Uterus (tissue), 2 donors: ENCODE measurements at regions not wholly inside any gene's neighbourhood (a gene's known extent, or its start where the extent isn't known, plus 50 kb on each side); places are given as distances from the start of the nearest gene placed in this dataset.

Experiments used
- POLR2A ChIP-seq, 2 donors: fragments of 450-650 bp; IDR thresholded peaks; one replicate each; pipeline ENCODE4 v1.6.1; 2016; ENCODE audit warnings: antibody characterized with exemption in 2 of 2, mild to moderate bottlenecking in 1 of 2, moderate library complexity in 1 of 2
- TF ChIP-seq, protein P1 (sequence below), 4 experiments: fragments of 200-600 bp in 2 of 4; fragments of 450-650 bp in 2 of 4; sonication (generic) in 2 of 4; IDR thresholded peaks; one replicate each; pipeline ENCODE4 v1.5.1; 2016 to 2019; ENCODE audit warnings: antibody characterized with exemption in 4 of 4, mild to moderate bottlenecking in 2 of 4, moderate library complexity in 1 of 4

DNA sequence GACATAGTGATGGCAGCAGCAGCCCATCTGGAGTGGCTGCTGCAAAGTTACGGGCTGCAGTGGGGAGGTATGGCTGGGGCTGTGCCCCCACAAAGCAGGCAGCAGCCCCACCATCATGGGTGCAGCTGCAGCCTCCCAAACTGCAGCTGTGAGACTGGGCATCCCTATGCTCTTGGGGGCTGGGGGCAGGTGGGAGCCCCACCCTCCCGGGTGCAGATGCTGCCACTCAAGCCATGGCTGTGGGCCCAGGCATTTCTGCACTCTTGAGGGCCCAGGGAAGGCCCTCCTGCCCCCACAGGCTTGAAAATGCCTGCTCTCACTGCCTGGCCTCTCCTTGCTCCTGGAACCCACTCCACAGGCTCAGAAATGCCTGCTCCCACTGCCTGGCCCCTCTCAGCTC, 389.4 kb downstream of the TEX13C start:
- TF ChIP-seq, protein P1, sequence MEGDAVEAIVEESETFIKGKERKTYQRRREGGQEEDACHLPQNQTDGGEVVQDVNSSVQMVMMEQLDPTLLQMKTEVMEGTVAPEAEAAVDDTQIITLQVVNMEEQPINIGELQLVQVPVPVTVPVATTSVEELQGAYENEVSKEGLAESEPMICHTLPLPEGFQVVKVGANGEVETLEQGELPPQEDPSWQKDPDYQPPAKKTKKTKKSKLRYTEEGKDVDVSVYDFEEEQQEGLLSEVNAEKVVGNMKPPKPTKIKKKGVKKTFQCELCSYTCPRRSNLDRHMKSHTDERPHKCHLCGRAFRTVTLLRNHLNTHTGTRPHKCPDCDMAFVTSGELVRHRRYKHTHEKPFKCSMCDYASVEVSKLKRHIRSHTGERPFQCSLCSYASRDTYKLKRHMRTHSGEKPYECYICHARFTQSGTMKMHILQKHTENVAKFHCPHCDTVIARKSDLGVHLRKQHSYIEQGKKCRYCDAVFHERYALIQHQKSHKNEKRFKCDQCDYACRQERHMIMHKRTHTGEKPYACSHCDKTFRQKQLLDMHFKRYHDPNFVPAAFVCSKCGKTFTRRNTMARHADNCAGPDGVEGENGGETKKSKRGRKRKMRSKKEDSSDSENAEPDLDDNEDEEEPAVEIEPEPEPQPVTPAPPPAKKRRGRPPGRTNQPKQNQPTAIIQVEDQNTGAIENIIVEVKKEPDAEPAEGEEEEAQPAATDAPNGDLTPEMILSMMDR (IDR thresholded peaks at IDR 0.05): no peak
- no peak for TF ChIP-seq POLR2A (IDR thresholded peaks at IDR 0.05)
